GM19467 (cell line): ENCODE measurements at regions not wholly inside any gene's neighbourhood (a gene's known extent, or its start where the extent isn't known, plus 50 kb on each side); places are given as distances from the start of the nearest gene placed in this dataset.
"Not testable (repeated sequence)": the region's sequence is repeated elsewhere in the genome, so short reads cannot be mapped to it uniquely, and the experiment has no call there.

Experiments used
- ATAC-seq: cut with Tn5 transposase; IDR thresholded peaks from one replicate; pipeline ENCODE4 v1.9.1; 2021; ENCODE audit warnings: mild to moderate bottlenecking, moderate library complexity; ENCODE audit not compliant: unreplicated experiment

DNA sequence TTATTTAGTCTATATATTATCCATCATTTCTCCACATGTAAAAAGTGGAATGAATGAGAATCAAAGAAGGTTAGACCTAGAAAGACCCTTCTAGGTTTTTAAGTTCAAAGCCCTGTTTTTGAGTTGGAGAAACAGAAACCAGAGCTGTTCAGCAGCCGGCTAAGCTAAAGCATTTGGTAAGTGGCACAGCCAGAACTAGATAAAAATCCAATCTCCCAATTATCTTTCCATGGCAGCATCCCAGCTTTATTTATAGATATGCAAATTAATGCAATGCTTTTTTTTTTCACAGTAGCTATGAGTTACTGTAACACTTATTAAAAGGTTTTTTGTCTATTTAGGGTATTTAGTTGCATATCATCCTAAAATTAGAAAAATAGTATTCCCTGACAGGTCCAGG lies 85.1 kb downstream of the NIBAN1 start:
- ATAC-seq = no peak

DNA sequence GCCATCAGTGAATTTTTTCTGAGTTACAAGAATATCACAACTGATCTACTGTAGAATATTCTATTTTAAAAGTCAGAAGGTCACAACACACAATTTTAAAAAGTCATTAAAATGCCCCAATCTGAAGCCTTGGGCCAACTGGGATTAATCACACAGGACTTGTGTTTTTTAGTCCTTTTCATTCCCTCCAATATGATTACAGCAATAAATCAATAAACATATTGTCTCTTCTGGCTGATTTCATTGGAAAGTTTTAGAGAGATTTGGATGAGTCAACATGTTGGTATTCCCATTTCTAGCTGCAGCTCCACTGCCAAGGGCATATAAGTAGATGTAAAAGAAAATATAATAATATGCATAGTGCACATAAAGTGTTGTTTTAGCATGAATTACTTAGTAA lies 85.8 kb downstream of the NIBAN1 start:
- ATAC-seq = no peak

DNA sequence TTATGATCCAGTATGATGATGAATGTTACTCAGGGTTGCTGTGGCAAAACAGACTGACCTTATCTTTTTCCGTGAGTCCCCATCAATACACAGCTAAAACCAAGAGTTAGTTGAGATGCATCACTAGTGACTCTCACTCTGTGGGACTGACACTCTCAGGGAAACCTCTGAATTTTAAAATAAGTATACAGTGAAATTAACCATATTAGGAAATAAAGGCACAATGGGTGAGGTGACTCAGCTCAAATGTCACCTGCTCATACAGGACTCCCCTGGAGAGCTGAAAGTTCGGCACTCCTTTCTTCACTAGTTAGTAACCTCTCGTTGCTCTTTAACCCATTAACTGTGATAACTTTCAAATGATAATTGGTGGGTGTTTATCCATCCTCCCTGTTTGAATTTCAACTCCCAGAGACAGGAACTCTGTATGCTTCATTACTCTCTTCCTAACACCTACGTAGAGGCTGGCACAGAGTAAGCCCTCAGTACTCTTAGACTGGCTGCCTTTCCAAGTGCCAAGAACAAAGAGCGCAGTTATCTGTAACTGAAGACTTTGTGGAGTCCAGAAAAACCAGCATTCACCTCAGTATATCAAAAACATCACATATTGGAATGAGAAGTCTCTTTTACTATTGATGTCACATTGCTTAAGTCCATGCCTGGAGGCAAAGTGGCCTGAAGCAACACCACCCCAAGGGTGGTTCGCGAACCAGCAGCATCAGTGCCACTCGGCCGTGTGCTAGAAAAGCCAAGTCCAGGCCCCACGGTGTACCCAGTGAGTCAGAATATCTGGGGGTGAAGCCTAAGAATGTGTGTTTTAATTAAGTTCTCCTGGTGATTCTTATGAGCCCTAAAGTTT lies 91.1 kb downstream of the NIBAN1 start:
- no peak for ATAC-seq

DNA sequence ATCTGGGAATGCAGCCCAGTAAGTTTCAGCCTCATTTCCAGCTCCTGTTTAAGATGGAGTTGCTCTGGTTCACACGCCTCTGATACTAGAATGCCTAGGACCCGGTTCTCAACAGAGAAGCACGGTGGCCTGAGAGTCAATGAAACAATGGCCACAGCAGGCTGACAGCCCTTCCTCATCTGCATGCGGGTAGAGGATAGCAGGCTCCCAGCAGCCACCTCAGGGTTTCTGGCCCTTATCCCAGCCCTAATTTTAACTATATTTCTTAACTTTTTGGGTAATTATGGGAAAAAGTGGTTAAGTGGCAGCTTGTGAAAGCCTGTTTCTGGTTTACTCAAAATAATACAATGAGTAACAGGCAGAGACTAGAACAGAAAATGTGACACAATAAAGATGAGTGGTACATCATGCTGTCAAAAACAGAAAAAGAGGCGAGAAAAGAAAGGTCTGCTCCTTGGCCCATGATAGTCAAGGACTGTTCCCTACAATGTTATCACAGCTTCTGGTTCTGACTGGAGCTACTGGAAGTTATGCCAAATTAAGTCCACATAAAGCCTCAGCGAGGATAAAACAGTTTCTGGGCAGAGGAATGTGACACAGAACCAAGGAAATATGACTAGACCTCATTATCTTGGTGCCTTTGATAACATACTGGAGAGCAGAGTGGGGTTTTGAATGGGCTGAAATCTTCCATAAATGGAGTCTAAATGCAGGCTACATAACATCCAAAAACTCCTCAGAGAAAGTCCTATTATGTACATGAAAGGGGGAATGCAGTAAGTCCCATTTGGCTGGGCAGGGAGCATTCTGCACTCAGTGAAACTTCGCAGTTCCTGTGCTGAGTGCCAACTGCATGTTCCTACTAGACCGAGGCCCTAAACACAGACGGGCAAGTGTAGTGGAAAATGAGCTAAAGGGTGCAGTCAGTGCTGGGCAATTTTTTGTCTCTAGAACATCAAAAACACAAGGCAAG lies 92.1 kb downstream of the NIBAN1 start:
- no peak for ATAC-seq

DNA sequence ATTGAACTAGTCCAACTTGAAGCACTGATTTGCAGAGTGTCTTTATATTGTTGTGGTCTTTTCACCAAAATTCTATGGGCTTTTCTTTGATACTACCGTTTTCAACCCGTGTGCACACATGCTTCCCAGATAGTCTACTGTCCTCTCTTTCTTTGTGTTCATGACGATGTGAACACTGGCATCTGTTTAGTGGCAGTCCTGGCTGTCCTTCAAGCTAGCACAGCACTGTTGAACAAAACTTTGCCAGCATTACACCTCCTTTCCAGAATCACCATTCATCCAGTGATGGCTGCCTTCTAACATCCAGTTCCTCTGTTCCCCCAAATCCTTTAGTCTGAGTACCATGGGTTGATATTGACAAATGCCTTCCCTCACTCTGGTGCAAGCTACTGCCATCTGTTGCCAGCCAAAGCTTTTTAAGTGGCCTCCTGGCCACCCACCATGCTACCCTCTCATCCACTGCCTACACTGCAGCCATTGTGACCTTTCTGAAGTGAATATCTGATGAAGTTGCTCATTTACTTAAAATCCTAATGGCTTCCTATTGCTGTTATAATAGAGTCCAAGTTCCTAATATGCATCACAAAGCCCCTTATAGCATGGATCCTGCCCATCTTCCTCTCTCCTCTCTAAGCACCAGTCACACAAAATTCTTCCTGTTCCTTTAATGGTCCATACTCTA lies 94.3 kb downstream of the NIBAN1 start:
- no peak for ATAC-seq

DNA sequence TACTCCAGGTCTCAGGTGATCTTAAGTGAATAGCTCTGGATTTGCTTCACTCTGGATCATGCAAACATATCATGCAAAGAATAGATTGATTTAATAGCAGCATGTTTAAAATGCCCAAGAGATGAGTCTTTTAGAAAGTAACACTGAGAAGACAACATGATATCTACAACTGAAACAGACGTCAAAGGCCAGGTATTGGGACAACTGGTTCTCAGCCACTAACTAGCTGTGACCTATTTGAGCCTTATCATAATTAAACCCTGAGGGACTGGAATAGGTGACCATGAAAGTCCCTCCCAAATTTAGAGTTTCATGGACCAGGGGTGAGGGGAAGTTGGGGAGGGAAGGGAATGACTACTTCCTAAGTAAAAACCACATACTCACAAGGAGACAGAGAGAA lies 95.7 kb downstream of the NIBAN1 start:
- no peak for ATAC-seq

DNA sequence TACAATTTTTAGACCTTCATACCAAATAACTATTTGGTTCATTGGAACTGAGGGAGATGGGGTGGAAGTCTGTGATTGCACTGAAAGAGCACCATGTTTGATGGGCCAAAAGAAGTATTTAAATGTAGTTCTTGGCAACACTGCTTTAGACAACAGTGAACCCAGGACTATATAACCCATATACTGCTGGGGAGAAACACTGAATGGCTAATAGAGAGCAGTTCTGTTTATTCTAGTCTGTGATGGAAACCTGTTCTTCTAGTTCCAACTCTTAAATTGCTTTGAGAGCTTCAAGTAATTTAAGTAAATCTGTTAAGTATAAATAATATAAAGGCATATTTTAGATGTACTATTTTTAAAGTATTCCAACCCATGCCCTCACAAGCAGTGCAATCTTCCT lies 96.3 kb downstream of the NIBAN1 start:
- no peak for ATAC-seq

DNA sequence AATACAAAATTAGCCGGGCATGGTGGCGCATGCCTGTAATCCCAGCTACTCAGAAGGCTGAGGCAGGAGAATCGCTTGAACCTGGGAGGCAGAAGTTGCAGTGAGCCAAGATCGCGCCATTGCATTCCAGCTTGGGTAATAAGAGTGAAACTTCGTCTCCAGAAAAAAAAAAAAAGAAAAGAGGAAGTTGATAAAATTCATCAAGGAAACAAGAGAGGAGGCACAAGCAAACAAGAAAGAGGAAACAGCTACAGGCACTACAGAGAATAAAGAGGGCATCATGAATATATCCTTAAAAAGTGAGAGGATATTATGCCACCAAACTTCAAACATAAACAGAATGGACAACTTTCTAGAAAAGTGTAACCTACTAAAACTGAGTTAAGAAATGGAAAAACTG lies 98.3 kb downstream of the NIBAN1 start:
- ATAC-seq = not testable (repeated sequence)

DNA sequence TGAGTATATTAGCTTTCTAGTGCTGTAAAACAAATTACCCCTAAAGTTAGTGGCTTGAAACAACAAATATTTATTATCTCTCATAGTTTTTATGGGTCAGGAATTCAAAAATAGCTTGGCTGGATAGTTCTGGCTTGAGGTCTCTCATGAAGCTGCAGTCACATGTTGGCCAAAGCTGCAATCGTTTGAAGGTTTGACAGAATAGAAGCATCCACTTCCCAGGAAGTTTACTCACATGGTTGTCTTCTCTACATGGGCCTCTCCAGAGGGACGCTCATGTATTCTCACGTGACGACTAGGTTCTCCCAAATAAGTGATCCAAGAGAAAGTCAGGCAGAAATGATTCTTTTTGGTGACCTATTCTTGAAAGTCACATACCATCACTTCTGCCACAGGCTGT lies 99.1 kb downstream of the NIBAN1 start:
- ATAC-seq = no peak

DNA sequence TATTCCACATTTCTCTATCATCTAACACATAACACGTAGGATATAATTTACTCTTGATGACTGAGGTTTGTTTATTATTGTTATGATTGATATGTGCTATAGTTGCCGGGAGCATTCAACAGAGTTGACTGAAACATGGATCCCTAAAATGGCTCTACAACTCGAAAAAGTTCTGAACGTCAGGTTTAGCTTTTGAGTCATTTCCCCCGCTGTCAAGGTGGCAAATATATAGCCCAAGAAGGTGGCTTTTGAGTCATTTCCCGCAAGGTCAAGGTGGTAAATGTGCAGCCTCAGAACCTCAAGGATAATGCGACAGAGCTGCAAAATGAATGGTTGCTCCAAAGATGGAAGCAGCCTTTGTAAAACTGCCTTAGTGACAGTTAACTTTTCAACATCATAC lies 104.0 kb downstream of the NIBAN1 start:
- no peak for ATAC-seq

DNA sequence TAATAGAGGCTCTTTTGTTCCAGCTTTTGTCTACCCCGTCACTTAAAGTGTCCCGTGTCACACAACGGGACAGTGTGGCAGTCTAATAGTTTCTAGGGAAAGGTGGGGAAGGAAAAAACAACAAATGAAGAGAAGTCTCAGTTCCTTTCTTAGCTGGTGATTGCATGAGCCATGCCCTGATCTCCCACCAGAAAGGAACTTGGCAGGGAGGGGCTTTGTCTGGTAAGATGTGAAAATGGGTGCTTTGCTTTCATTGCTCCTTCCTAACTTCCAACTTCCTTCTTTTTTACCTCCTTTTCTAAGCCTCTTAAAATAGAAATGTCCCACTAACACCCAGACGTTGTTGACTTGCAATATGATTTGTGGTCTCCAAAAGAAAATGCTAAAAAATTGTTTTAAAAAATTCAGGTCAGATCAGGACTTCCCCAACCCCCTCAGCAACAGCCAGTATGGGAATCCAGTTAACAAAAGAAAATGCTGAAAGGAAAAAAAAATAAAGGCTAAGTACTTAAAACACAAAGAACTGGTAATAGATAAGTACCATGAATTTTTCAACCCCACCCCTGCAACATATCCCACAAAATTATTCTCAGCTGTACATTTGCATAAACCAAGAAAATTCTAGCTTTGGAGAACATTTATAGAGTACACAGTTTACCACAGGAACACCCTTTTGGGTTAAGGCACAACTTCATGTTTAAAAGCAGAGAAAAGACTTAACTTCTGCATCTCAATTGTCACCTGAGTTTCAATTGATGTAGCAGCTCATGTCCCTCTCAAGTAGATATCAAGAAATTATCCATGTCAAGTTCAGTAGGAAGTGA lies 106.2 kb downstream of the NIBAN1 start:
- ATAC-seq = no peak

DNA sequence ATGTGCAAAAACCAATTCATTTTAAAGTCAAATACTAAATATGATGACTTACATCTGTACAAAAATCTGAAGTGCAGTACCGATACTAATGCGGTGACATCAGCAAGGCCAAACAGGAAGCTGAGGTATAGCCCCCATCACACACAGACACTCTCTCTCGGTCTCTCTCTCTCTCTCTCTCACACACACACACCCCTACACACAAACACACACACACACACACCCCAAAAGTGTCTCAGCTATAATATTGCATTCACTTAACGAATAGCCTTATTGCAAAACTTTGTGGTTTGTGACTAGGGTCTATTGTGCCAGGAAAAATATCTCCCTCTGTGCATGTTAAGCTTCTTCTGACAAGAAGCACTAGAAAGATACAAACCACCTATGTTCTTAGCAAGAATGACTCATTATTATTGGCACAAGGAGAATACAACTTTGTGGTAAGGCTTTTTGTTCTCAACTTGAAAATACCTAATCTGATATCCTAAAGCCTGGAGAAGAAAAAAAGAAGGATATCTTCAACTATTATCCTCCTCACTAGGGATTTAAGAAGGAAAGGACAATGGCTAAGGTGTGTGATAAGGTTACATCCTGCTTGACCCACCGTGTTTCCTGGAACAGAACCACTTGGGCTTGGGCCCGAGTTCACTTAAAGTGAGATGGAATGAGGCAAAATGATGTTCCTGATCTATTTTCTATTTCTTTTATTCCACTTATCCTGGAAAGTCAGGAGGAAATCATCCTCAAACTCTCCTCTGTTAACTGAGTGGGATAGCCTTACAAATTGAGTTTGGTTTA lies 107.1 kb downstream of the NIBAN1 start:
- peak; percentile 95 for ATAC-seq

DNA sequence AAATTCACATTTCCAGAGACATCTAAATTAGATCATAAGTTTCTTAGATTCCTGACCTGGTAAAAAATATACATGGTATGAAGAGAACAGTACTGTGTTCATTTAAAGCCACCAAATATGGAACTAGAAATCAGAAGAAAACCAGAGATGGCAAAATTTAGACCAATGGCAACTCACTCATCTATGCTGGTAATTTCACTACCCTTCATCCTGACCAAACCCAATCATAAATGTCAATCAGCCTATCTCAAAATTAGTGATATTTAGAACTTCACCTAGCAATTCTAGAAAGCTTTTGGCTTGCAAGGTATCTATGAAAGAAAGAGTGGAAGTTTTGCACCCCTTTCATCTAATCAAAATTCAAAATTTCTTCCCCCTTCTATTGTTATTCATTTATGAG lies 107.7 kb downstream of the NIBAN1 start:
- peak; percentile 29 for ATAC-seq

DNA sequence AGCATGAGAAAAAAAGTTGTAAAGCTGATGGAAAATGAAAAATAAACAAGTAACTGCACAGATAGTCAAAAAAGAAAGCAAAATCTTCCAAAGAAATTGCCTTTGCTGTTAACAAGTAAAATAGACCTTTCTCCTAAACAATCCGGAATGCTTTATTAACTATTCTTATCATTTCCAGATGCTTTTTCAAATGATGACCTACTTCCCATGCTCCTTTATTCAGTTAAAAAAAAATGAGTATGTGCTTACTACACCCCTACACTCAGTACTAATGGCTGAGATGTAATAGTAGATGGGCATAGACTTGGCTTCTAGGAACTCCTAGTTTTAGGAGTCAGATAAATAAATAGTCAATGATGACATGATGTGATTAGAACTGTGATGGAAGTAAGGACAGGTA lies 108.5 kb downstream of the NIBAN1 start:
- no peak for ATAC-seq

DNA sequence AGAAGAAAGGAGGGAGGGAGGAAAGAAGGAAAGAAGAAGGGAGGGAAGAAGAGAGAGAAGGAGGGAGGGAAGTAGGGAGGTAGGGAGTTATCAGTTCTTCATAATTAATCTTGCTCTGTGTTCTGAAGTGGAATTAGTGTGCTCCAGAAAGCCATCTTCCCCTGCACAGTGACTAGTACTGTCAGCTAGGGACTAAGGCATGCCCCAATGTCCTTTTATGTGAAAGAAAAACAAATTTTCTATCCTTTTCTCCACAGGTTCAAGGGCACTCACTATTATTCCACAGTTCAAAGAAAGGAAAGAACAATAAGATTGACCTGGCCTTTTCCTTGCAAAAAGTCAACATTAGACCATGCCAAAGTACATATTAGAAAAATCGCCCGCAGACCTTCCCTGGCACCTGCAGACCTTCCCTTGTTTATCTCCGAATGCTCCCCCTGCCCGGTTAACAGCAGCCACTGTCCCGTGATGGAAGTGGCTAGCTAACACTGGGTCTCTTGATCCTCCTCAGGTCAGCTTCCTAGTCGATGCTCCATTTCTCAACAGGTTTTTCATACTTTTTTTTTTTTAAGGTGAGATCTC lies 107.2 kb upstream of the EDEM3 start:
- ATAC-seq = no peak

DNA sequence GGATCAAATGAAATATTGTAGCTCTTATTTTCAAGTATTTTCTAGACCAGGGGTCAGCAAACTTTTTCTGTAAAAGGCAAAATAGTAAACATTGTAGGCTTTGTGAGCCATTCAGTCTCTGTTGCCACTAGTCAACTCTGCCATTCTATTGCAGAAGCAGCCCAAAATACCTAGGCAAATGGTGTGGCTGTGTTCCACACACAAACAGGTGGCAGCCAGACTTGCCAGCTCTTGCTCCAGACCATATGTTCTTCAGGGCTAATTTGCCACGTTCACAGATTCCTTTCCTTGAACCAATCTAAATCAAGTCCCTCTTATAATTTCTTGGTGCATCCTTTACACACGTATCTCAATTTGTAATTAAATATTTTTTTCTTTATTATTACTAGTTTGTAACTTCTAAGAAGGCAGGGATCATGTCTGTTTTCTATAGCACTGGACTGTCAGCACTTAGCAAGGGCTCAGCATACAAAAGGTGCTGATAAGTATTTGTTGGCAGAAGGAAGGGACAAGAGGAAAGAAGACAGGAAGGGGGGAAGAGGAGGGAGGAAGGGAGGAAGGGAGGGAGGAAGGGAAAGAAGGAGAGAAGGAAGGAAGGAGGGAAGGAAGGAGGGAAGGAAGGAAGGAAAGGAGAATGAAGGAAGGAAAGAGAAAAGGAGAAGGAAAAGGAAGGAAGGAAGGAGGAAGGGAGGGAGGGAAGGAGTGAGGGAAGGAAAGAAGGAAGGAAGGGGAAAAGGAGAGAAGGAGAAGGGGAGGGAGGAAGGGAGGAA lies 106.5 kb upstream of the EDEM3 start:
- ATAC-seq = peak; percentile 60

DNA sequence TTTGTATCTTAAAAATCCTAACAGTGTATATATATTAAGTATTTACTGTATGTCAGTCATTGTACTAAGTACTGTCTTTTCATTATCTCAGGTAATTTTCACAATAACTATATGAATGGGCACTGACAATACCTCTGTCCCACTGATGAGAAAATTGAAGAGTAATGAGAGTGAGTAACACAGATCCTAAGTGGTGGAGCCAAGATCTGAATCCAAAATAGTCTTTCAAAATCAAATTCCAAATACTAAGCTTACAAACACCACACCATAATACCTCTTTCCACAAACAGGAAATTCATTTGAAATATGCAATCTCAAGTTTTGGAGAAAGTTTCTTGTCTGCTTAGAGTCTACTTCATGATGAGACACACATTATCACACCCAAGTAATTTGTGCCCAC lies 105.9 kb upstream of the EDEM3 start:
- peak; percentile 3 for ATAC-seq

DNA sequence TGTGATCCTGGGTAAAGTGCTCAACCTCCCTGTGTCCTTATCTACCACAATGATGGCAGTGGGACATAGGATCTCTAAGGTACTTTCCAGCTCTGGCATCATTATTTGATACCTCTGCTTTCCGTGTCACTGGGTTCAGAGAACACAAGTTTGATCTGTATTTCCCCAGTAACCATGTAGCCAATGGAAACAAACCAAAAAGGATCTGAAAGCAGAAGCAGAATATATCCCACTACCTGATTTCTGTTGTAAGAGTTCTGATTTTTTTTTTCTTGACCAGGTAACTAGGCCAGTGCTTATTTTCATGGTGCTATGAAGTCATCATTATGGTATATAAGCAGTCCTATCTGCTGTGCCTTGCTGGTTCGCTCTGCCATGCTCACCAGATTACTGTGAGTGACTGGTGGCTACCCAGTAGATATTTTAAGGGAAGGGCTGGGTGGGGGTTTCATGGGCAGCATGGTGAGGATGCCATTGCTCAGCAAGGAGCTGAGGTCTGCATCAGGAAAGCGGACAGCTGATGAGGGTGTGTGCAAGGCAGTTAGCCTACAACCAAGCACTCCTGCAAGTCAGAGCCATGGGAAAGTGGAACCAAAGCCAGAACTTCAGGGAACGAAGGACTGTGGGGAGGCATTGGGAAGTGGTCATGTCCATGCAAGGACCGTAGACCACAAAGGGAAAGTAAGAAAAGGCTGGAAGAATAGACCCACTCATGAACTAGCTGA lies 104.9 kb upstream of the EDEM3 start:
- ATAC-seq = no peak
